Medulla oblongata (tissue), 1 donor: ENCODE measurements at regions not wholly inside any gene's neighbourhood (a gene's known extent, or its start where the extent isn't known, plus 50 kb on each side); places are given as distances from the start of the nearest gene placed in this dataset.
"Not testable (repeated sequence)": the region's sequence is repeated elsewhere in the genome, so short reads cannot be mapped to it uniquely, and the experiment has no call there.

ENCODE experiments used
- DNase-seq: peaks from one replicate; pipeline ENCODE4 v3.0.0-alpha.2; 2015; ENCODE audit errors: extremely low spot score

- DNase-seq = no peak
These were observed 50.9 kb upstream of the MITF start for GRCh38 chr3:69688400-69688799.

- no peak for DNase-seq
These were observed 51.6 kb upstream of the MITF start for GRCh38 chr3:69687641-69688040.

GRCh38 chr3:69686056-69686455 lies 53.2 kb upstream of the MITF start:
- no peak for DNase-seq

DNA sequence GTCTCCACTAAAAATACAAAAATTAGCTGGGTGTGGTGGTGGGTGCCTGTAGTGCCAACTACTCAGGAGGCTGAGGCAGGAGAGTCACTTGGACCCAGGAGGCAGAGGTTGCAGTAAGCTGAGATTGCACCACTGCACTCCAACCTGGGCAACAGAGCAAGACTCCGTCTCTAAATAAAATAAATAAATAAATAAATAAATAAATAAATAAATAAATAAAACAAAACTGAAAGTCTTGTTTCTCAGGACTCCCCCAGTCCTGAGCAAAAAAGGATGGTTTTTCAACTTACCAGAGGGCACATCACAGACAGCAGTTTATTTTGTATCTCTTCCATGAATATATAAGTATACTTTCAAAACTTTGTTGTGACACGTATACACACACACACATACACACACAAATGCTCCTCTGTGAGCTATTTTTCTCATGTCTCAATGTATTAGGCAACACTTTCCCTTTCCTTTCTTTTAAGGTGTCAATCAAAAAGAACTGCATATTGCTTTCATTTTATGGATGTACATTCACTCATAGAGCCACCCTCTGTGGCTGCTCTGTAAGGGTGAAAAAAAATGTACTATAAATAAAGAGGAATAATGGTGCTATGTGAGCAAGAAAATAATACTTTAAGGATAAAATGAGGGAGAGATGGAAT lies 54.8 kb upstream of the MITF start:
- DNase-seq = no peak

- no peak for DNase-seq
These were observed 56.0 kb upstream of the MITF start for GRCh38 chr3:69683082-69683806.

DNA sequence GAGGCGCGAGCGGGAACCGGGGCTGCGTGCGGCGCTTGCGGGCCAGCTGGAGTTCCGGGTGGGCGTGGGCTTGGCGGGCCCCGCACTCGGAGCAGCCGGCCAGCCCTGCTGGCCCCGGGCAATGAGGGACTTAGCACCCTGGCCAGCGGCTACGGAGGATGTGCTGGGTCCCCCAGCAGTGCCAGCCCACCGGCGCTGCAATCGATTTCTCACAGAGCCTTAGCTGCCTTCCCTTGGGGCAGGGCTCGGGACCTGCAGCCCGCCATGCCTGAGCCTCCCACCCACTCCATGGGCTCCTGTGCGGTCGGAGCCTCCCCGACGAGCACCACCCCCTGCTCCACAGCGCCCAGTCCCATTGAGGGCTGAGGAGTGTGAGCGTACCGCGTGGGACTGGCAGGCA lies 61.8 kb upstream of the MITF start:
- DNase-seq = not testable (repeated sequence)

GRCh38 chr3:69675786-69676530 lies 63.3 kb upstream of the MITF start:
- peak; percentile 28 for DNase-seq

- no peak for DNase-seq
These were observed 64.5 kb upstream of the MITF start for GRCh38 chr3:69674752-69675151.

DNA sequence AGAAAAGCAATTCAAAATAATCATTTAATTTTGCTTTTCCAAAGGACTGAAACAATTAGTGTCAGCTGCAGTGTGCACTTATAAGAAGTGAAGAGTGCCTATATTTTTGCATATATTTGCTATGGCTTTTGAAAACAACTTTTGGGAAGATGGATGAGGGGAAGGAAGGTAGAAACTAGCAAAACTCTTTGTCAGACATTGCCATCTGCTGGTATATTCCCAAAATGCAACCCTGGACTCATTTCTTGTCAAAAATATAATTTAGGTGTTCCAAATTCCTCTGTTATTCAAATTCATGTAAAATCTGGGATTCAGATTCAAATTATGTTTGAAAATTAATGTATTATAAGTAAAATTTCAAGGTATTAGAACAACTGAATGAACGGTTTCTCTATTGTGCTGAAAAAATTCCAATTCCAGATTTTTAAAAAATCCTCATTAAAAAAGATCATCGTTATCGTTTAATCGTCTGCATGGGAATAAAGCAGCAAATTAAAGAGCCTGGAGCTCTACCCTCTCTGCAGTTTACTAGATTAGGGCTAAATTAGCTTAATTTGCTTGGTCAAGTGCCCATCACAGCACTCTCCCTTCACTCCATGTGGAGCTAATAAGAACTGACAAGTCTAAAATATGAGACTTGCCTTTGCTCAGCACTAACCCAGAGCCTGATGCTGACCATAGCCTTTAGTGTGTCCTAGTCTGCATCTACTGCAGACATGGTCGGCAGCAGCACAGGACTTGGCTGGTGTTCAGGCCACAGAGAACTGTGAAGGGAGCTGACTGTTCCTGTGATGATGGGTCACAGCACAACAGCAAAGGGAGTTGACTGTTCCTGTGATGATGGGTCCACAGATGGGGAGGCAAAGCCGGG lies 67.9 kb upstream of the MITF start:
- peak; percentile 87 for DNase-seq

DNA sequence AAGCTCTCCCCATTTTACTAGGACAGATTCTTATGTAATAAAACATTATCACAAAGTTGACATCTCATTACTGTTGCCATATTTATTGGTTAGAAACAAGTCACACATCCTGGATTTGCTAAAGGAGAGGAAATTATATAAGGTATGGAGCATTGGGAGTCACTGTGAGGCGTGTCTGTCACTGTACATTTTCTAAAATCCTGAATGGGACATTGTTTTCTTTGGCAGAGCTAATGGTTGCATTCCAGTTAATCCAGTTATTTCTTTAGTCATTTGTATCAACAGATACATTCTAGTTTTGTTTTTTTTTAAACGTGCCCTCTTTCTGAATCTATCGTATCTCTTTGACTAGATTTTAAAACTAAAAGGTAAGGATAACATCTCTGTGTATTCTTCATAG lies 70.2 kb upstream of the MITF start:
- no peak for DNase-seq

GRCh38 chr3:69665026-69665737 lies 74.1 kb upstream of the MITF start:
- DNase-seq = no peak

DNA sequence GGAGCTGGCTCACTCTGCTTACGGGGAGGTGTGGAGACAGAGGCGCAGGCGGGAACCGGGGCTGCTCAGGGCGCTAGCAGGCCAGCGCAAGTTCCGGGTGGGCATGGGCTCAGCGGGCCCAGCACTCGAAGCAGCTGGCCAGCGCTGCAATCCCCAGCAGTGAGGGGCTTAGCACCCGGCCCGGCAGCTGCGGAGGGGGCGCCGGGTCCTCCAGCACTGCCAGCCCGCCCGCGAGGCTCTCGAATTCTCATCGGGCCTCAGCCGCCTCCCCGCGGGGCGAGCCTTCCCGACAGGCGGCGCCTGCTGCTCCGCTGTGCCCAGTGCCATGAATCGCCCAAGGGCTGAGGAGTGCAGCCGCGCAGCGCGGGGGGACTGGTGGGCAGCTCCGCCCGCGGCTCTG lies 78.6 kb upstream of the MITF start:
- DNase-seq = no peak

- DNase-seq = no peak
These were observed 79.9 kb upstream of the MITF start for GRCh38 chr3:69659180-69659910.

- no peak for DNase-seq
These were observed 80.6 kb upstream of the MITF start for GRCh38 chr3:69658514-69659140.

DNA sequence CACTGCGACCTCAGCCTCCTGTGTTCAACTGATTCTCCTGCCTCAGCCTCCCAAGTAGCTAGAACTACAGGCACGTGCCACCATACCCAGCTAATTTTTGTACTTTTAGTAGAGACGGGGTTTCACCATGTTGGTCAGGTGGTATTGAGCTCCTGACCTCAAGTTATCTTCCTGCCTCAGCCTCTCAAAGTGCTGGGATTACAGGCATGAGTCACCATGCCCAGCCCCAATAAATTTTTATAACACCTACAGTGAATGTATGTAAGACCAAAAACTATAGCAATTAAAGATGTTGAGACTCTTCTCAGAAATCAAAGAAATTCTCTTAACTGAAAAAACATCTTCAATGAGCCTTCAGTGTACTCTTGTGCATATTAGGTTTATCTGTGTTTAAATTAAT lies 82.2 kb upstream of the MITF start:
- not testable (repeated sequence) for DNase-seq

DNA sequence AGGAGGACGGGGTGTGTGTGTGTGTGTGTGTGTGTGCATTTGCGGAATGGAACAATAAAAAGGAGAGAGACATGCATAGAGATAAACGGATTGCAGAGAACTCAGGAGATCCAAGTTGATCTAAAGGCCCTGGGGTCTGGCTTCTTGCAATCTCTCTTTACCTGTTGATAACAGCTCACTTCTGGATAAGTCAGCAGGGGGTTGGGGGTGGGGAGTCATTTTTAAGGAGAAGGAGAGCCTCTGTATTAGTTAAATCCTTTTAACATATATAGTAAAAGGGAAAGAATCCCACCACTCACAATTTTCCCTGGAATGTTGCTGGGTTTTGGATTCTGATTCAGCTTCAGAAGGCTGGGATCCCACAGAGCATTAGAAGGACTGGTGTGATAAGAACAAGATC lies 87.5 kb upstream of the MITF start:
- no peak for DNase-seq

GRCh38 chr3:69650066-69650419 lies 89.2 kb upstream of the MITF start:
- DNase-seq = no peak

DNA sequence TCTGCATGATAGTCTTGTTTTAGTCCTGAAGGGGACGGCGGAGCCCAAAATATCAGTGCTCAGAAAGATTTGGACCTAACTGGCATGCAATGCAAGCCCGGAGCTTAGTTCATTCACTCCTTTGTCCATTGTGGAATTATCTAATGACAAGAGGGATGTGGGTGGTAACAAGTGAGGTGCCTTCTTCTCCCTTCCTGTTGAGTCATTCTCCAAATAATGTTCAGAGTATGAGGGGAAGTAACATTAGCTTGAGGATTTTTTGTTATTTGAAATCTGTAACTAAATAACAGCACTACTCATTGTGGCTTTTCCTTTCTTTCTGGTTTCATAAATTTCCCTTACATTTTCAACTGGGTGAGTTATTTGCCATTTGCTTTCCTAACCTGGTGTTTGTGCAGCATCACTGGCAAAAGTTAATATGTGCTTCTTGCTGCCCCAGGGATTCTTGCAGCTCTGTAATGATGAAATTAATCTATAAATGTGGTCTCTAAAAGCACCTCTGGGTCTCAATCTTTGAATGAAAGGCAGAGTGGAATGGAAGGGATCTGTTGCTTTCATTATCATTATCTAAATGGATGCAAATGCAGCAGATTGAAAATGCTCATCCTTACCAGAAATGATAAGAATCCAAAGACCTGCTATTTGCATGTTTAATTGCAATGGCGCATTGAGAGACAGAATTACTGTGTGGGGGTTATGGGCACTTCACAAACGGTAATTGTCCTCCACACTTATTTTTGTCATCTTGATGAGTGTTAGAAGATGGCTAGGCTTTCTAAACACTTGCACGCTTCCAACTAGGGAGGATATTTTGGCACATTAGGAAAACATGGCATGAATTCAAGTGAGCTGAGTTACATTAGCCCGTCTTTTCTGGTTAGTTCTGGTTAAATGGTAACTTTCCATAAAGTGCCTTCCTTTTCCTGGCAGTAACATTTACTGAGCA lies 89.9 kb upstream of the MITF start:
- no peak for DNase-seq

- DNase-seq = no peak
These were observed 91.1 kb upstream of the MITF start for GRCh38 chr3:69648126-69648525.
